ENCODE measurements at regions not wholly inside any gene's neighbourhood (a gene's known extent, or its start where the extent isn't known, plus 50 kb on each side); places are given as distances from the start of the nearest gene placed in this dataset.

DNA sequence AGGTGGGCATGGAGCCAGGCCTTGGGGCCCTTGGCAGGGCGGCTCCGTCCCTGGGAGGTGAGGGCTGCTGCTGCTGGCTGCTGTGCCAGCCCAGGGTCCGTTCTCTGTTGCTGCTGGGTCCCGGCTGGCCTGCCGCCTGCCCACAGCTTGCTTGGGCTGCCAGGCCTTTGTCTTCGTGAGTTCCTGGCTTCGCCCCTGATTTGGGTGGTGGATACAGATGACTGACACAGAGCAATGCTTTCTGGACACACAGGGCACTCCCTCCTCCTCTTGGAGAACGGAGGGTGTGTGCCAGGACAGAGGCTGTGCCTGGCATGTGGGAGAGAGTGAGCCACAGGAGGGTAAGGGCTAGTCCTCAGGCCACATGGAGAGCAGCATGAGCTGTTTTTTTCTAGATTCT lies 166.1 kb downstream of the MACROH2A1 start:
- TF ChIP-seq, protein P1, sequence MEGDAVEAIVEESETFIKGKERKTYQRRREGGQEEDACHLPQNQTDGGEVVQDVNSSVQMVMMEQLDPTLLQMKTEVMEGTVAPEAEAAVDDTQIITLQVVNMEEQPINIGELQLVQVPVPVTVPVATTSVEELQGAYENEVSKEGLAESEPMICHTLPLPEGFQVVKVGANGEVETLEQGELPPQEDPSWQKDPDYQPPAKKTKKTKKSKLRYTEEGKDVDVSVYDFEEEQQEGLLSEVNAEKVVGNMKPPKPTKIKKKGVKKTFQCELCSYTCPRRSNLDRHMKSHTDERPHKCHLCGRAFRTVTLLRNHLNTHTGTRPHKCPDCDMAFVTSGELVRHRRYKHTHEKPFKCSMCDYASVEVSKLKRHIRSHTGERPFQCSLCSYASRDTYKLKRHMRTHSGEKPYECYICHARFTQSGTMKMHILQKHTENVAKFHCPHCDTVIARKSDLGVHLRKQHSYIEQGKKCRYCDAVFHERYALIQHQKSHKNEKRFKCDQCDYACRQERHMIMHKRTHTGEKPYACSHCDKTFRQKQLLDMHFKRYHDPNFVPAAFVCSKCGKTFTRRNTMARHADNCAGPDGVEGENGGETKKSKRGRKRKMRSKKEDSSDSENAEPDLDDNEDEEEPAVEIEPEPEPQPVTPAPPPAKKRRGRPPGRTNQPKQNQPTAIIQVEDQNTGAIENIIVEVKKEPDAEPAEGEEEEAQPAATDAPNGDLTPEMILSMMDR (IDR thresholded peaks at IDR 0.05) = no peak
- TF ChIP-seq POLR2A (IDR thresholded peaks at IDR 0.05) = no peak

Measured in right lobe of liver (tissue), 4 donors.